NK-92 (cell line): ENCODE measurements at regions not wholly inside any gene's neighbourhood (a gene's known extent, or its start where the extent isn't known, plus 50 kb on each side); places are given as distances from the start of the nearest gene placed in this dataset.

Experiments
- DNase-seq: peaks from one replicate; lab custom pipeline; 2025; ENCODE audit not compliant: unreplicated experiment; lab: John Stamatoyannopoulos, UW

- no peak for DNase-seq
These were observed 345.6 kb upstream of the PROK2 start for GRCh38 chr3:72130565-72130964.

GRCh38 chr3:72129501-72130094, 344.6 kb upstream of the PROK2 start:
- no peak for DNase-seq

GRCh38 chr3:72128921-72129320, 344.0 kb upstream of the PROK2 start:
- no peak for DNase-seq

GRCh38 chr3:72127844-72128243, 342.9 kb upstream of the PROK2 start:
- DNase-seq, result no peak

GRCh38 chr3:72127224-72127612, 342.3 kb upstream of the PROK2 start:
- no peak for DNase-seq

- DNase-seq, result no peak
These were observed 341.7 kb upstream of the PROK2 start for GRCh38 chr3:72126441-72127223.

- no peak for DNase-seq
These were observed 339.0 kb upstream of the PROK2 start for GRCh38 chr3:72123908-72124441.

GRCh38 chr3:72120806-72121778, 336.1 kb upstream of the PROK2 start:
- DNase-seq, result no peak

- no peak for DNase-seq
These were observed 335.1 kb upstream of the PROK2 start for GRCh38 chr3:72120039-72120438.

- DNase-seq, result no peak
These were observed 333.7 kb upstream of the PROK2 start for GRCh38 chr3:72118628-72119027.

- no peak for DNase-seq
These were observed 331.3 kb upstream of the PROK2 start for GRCh38 chr3:72116226-72116625.

GRCh38 chr3:72115307-72115706, 330.4 kb upstream of the PROK2 start:
- no peak for DNase-seq

- DNase-seq, result no peak
These were observed 329.8 kb upstream of the PROK2 start for GRCh38 chr3:72114773-72115172.

GRCh38 chr3:72113964-72114363, 329.0 kb upstream of the PROK2 start:
- no peak for DNase-seq

GRCh38 chr3:72113564-72113963, 328.6 kb upstream of the PROK2 start:
- no peak for DNase-seq

- DNase-seq, result no peak
These were observed 327.5 kb upstream of the PROK2 start for GRCh38 chr3:72112435-72112834.

GRCh38 chr3:72111265-72112205, 326.6 kb upstream of the PROK2 start:
- DNase-seq, result no peak

GRCh38 chr3:72109327-72110259, 324.6 kb upstream of the PROK2 start:
- no peak for DNase-seq

GRCh38 chr3:72105306-72105705, 320.4 kb upstream of the PROK2 start:
- DNase-seq, result no peak
